BE2C (cell line): ENCODE measurements at regions not wholly inside any gene's neighbourhood (a gene's known extent, or its start where the extent isn't known, plus 50 kb on each side); places are given as distances from the start of the nearest gene placed in this dataset.

Experiments
- DNase-seq: peaks from one replicate; pipeline ENCODE4 v3.0.0-alpha.2; 2020
- H3K27me3 ChIP-seq: fragments of 250-450 bp; sonication (Bioruptor Pico); 2 replicates; pipeline ENCODE4 v1.5.1; 2020; ENCODE audit warnings: mild to moderate bottlenecking
- H3K36me3 ChIP-seq: fragments of 250-450 bp; sonication (Bioruptor Pico); 2 replicates; pipeline ENCODE4 v1.5.1; 2020; ENCODE audit warnings: mild to moderate bottlenecking
- H3K4me1 ChIP-seq: fragments of 250-450 bp; sonication (Bioruptor Pico); 2 replicates; pipeline ENCODE4 v1.5.1; 2020
- H3K4me3 ChIP-seq: 2 replicates; pipeline ENCODE4 v1.5.1; 2011; ENCODE audit warnings: low read depth, low read length
- H3K9me3 ChIP-seq: fragments of 250-450 bp; sonication (Bioruptor Pico); 2 replicates; pipeline ENCODE4 v1.5.1; 2020
- TF ChIP-seq, protein P1 (sequence below): IDR thresholded peaks from 2 replicates; pipeline ENCODE4 v1.5.1; 2012; ENCODE audit warnings: mild to moderate bottlenecking, low read depth, low read length

DNA sequence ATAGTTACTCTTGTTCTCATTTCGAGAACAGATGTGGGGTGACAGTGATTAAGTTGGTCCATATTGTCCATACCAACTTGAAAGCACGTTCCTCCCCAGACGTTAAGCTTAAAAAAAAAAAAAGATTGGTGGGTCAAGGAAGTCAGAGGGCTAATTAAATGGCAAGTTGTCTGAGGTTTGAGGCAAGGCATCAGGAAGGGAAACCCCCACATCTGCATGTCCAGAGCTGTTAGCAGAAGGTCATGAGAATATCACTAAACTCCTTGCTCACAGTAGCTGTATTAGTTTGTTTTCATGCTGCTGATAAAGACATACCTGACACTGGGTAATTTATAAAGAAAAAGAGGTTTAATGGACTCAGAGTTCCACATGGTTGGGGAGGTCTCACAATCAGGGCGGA is 415.6 kb upstream of the FZD8 start:
- no peaks in the 10 kb centered on the region for H3K9me3 ChIP-seq
- TF ChIP-seq, protein P1, sequence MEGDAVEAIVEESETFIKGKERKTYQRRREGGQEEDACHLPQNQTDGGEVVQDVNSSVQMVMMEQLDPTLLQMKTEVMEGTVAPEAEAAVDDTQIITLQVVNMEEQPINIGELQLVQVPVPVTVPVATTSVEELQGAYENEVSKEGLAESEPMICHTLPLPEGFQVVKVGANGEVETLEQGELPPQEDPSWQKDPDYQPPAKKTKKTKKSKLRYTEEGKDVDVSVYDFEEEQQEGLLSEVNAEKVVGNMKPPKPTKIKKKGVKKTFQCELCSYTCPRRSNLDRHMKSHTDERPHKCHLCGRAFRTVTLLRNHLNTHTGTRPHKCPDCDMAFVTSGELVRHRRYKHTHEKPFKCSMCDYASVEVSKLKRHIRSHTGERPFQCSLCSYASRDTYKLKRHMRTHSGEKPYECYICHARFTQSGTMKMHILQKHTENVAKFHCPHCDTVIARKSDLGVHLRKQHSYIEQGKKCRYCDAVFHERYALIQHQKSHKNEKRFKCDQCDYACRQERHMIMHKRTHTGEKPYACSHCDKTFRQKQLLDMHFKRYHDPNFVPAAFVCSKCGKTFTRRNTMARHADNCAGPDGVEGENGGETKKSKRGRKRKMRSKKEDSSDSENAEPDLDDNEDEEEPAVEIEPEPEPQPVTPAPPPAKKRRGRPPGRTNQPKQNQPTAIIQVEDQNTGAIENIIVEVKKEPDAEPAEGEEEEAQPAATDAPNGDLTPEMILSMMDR = no peak
- no peaks in the 10 kb centered on the region for H3K27me3 ChIP-seq
- no peaks in the 10 kb centered on the region for H3K36me3 ChIP-seq
- H3K4me3 ChIP-seq = no peak overlapping the region
- H3K4me1 ChIP-seq = no peaks in the 10 kb centered on the region
- DNase-seq = no peak

DNA sequence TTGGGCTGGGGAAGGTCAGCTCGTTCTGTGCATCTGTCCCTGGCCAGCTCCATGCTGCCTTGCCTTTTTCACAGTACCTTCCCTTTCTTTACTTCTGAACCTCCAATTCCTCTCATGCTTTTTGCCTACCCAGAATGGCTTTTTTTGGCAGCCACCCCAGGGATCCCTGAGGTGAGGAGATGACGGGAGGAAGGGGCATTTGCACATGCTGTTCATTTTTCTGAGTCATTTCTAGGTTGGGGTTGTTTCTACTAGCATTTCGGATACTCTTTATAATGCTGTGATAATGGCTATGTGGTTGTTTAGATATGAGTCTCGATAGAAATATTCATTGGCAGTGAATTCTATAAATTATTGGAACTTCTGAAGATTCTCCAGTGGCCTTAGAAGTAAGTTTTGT is 415.1 kb upstream of the FZD8 start:
- Histone ChIP-seq H3K9me3 (no peaks in the 10 kb centered on the region), H3K4me3 (no peak overlapping the region), H3K4me1 (no peaks in the 10 kb centered on the region), H3K36me3 (no peaks in the 10 kb centered on the region), H3K27me3 (no peaks in the 10 kb centered on the region)
- no peak for DNase-seq
- TF ChIP-seq, protein P1 = no peak

DNA sequence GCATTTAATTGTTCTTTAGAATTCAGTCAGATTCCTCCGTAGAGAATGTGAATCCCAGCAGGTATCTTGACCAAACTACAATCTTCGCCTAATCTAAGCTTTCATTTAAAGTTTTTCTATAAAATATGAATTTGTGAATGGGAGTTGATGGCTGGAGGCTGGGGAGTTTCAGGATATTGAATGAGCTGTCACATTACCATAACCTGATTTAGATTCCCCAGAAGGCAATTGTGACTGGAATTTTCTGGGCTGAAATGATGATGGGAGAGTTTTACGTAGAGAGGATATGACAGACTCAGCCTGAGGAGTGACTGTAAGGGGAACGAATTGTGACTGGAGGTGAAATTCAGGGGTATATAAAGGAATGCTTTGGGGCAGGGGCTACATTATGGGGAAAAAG is 411.7 kb upstream of the FZD8 start:
- Histone ChIP-seq H3K9me3 (no peaks in the 10 kb centered on the region), H3K27me3 (no peaks in the 10 kb centered on the region), H3K4me1 (no peaks in the 10 kb centered on the region), H3K4me3 (no peak overlapping the region), H3K36me3 (no peaks in the 10 kb centered on the region)
- DNase-seq = no peak
- TF ChIP-seq, protein P1 = no peak

DNA sequence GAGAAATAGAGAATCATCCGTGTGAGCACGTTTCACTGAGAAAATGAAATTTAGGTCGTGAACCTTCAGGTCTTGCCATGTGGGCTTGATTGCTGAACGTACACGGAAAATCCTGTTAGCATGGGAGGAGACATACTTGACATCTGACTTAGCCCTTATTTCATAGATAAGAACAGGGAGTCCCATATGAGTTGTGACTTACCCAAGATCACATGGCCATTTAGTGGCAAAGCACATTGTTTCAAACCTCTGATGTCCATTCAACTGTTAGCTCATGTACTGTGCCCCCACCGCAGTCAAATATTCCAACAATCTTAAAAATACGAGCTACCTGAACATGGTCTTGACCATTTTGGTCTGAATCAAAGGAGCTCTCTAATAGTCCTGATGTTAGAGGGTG is 411.2 kb upstream of the FZD8 start:
- no peak overlapping the region for H3K4me3 ChIP-seq
- H3K9me3 ChIP-seq = no peaks in the 10 kb centered on the region
- H3K4me1 ChIP-seq = no peaks in the 10 kb centered on the region
- H3K36me3 ChIP-seq = no peaks in the 10 kb centered on the region
- no peak for DNase-seq
- H3K27me3 ChIP-seq = no peaks in the 10 kb centered on the region
- TF ChIP-seq, protein P1 = no peak

DNA sequence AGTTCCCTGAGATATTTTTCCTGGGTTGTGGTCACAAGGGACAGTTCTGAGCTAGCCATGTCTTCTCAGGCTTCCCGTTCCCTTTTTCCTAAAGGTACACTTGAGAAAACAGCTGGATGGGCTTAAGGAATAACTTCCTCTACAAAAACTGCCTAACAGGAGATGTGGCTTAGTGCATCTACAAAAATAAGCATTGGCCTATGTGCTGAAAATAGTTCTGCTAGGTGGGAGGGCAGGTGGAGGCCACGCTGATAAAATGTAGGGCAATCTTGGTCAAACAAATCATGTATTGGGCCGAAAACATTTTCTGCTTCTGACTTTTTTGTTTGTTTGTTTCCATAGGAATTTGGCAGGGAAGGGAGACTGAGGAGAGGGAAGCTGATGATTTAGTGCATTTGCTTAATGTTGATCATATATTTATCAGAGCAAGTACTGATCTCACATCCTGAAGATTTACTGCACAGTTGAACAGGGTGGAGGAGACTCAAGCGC is 409.4 kb upstream of the FZD8 start:
- Histone ChIP-seq H3K9me3 (no peaks in the 10 kb centered on the region), H3K4me1 (no peaks in the 10 kb centered on the region), H3K27me3 (no peaks in the 10 kb centered on the region), H3K4me3 (no peak overlapping the region), H3K36me3 (no peaks in the 10 kb centered on the region)
- TF ChIP-seq, protein P1 = no peak
- no peak for DNase-seq

DNA sequence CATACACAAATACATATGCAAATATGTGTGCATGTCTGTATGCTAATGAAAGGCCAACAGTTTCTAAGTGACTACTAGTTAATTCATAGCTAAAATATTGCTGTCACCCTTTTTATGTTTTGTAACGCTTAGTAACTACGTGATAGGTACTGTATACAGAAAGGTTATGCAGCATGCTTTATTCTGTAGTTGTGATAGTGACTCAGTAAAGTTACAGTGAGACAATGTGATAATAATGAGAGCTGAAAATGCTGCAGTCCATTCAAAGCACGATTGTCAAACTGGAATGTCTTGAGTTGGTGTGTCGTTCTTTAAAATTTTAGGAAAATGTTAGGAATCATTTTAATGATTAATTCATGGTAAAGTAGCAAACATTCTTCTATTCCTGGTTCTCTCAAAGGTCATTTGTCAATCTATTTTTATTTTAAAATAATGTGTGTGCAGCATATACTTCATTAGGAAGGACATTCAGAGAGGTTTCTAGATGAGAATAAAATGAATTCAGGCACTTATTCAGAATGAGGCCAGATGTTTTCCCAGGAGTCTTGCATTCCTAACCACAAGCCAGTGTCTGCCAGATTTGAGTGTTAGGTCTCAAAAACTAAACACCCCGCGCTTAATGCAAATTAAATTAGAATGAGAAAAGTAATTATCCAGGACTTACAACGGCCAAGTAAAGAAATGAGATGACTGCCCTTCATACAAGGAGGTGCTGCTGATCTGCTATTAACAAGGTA is 408.8 kb upstream of the FZD8 start:
- no peaks in the 10 kb centered on the region for H3K9me3 ChIP-seq
- no peak overlapping the region for H3K4me3 ChIP-seq
- TF ChIP-seq, protein P1 = no peak
- no peaks in the 10 kb centered on the region for H3K36me3 ChIP-seq
- H3K27me3 ChIP-seq = no peaks in the 10 kb centered on the region
- no peaks in the 10 kb centered on the region for H3K4me1 ChIP-seq
- DNase-seq = no peak
